ENCODE measurements at regions not wholly inside any gene's neighbourhood (a gene's known extent, or its start where the extent isn't known, plus 50 kb on each side); places are given as distances from the start of the nearest gene placed in this dataset.

DNA sequence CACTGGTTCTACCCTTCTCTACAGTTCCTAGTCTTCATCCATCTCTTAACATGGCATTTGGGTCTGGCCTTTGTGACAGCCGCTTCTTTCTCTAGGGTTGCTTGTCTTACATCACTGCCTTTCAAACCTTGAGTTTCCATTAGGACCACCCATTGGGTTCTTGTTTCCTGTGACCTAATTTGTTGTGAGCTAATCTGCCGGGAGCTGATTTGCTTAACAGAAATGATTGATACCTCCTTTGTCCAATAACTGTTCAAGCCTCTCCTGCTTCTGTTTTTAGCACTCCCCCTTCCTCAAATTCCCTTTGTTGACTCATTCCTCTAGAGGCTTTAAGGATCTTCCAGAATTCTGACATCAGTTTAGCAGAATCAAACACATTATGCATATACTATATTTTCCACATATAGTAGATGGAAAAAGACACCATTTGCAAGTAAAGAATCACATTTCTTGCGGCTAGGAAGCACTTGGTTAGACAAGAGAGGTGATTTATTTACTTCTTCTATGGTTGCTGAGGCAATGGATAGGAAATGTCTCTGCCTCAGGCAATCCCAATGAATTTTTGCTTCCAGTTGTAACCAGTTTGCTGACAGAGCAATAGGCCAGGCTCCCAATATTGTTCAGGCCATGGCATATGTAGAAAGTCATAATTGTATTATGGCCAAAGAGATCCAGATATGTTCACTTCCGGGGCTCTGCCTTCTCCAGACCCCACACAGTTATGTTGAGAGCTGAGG is 130.7 kb downstream of the SNX19 start:
- no peak for TF ChIP-seq POLR2A (IDR thresholded peaks at IDR 0.05)
- TF ChIP-seq, protein P1, sequence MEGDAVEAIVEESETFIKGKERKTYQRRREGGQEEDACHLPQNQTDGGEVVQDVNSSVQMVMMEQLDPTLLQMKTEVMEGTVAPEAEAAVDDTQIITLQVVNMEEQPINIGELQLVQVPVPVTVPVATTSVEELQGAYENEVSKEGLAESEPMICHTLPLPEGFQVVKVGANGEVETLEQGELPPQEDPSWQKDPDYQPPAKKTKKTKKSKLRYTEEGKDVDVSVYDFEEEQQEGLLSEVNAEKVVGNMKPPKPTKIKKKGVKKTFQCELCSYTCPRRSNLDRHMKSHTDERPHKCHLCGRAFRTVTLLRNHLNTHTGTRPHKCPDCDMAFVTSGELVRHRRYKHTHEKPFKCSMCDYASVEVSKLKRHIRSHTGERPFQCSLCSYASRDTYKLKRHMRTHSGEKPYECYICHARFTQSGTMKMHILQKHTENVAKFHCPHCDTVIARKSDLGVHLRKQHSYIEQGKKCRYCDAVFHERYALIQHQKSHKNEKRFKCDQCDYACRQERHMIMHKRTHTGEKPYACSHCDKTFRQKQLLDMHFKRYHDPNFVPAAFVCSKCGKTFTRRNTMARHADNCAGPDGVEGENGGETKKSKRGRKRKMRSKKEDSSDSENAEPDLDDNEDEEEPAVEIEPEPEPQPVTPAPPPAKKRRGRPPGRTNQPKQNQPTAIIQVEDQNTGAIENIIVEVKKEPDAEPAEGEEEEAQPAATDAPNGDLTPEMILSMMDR (IDR thresholded peaks at IDR 0.05) = no peak

Measured in uterus (tissue), 2 donors.